ENCODE measurements at regions not wholly inside any gene's neighbourhood (a gene's known extent, or its start where the extent isn't known, plus 50 kb on each side); places are given as distances from the start of the nearest gene placed in this dataset.

GRCh38 chr17:77809814-77810213 lies 148.7 kb upstream of the TNRC6C start:
- no peak for DNase-seq

GRCh38 chr17:77810536-77810935 lies 148.0 kb upstream of the TNRC6C start:
- DNase-seq, result no peak

DNA sequence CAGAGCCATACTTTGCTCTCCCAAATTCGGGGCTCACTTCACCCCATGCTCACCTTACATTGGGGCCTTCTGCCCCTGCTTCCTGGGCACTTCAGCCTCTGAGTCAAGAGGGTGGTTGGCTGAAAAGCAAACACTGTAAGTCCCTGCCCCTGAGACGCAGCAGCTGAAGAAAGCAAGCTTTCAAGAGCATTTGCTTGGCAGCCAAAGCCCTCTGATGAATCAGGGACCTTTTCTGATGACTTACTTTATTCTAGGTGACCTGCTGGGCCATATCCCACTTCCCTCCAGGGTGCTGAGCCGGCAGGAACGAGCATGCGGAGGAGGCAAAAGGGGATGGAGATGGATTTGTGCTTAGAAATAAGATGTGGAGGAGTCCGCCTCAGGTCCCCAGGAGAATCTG lies 147.0 kb upstream of the TNRC6C start:
- no peak for DNase-seq

DNA sequence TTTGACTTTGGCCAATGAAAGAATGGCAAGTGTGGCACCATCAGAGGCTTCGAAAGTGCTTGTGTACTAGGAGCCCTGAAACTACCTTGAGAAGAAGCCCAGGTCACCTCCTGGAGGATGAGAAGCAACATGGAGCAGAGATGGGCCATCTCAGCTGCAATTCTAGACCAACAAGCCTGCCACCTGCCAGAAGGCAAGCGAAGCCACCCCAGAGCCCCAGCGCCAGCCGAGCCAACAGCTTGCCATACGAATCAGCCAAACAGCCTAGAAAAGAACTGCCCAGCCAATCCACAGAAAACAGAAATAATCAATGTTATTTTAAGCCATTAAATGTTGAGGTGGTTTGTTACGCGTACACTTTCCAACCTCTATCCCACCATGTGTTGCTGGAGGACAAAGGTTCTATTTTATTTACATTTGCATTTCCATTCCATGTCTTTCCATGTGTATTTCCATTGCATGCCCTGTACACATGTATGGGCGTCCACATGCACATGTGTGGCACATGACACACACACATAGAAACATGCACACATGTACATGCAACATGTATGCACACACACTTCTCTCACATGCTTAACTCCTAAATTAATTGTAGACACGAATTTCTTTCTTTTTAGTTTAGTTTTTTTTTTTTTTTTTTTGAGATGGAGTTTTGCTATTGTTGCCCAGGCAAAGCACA lies 144.3 kb upstream of the TNRC6C start:
- DNase-seq, result no peak

- DNase-seq, result no peak
These were observed 143.2 kb upstream of the TNRC6C start for GRCh38 chr17:77815127-77815905.

DNA sequence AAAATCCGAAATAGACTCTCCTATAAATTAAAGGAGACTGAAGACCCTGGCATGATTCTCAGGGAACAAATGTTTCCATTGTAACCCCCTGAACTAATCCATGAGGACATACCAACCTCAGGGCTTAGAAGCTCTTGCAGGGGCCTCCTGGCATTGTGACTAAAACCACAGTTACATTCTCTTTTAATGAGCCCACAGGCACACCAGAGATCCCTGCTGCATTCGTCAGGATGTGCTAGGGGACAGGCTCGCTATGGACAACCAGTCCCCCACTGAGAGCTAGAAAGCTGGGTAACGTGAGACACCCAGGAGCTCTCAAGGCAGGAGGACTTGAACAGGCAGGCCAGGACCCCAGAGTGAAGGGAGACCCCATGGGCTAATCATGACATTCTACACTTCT lies 140.6 kb upstream of the TNRC6C start:
- no peak for DNase-seq

DNA sequence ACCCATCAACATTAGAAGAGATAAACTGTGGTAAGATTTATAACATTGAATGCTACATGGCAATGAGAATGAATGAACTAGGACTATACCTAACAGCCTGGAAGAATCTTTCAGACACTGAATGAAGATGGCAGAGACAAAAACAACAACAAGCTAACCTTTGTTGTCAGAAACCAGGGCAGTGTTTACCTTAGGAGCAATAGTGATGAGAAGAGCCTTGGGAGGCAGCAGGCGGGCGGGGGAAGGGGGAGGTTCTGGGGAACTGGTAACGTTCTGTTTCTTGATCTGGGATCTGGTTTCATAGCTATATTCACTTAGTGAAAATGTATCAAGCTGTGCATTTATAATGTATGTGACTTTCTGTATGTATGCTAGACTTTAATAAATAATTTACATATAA lies 139.0 kb upstream of the TNRC6C start:
- no peak for DNase-seq

DNA sequence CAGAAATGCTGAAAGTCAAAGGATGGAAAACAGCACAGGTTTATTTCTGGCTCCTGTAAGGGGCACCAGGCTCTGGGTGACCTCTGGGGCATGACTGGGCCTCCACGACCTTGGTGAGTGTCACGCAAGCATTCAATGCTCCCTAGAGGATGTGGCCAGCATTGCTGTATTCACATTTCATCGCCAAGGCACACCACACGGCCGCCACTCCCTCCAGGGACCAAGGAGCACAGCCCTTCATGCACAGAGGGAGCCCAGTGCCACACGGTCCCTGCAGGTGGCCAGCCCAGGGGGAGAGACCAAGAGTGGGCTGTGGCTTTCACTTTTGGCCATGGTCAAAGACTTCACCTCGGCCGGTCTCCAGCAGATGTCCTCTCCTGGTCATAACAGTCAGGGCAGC lies 137.4 kb upstream of the TNRC6C start:
- peak; percentile 51 for DNase-seq

- DNase-seq, result no peak
These were observed 136.0 kb upstream of the TNRC6C start for GRCh38 chr17:77822302-77823030.

GRCh38 chr17:77824102-77824779 lies 134.3 kb upstream of the TNRC6C start:
- DNase-seq, result no peak

DNA sequence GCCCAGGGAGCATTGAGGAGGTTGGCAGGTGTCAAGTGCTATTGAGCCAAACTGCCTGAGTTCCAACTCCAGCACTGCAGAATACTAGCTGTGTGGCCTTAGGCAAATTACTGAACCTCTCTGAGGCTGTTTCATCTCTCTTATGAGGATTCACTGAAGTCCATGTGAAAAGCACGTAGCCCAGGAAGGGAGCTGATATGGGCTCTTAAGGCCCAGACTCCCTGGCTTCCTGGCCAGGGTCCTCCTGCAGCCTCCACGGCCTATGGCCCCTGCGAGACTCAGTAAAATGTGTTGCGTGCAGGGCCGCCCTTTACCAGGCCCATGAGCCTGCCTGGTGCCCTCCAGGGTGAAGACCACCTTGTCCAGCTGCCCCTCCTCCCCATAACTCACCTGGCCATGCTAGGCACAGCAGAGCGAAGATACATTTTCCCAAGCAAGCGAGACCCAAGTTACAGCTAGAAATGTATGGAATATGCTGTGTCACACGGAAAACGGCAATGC lies 133.7 kb upstream of the TNRC6C start:
- DNase-seq, result no peak

DNA sequence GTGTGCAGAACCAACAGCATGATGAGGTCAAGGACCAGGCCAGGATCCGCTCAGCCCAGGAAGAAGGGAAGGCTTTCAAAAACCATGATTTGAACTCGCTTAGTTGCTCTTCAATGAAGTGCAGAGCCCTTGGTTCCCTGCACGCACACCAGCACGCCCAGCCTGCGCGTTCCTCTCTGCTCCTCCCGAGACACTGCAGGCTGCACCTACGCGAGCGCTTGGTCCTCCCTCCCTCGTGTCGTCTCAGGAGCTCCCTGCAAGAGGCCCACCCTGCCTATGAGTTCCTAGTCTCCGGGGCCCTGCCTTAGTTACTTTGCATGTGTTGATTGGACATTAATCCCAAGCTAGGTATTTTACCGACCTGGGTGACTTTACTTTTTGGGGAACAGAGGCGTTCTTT lies 132.9 kb upstream of the TNRC6C start:
- DNase-seq, result no peak

DNA sequence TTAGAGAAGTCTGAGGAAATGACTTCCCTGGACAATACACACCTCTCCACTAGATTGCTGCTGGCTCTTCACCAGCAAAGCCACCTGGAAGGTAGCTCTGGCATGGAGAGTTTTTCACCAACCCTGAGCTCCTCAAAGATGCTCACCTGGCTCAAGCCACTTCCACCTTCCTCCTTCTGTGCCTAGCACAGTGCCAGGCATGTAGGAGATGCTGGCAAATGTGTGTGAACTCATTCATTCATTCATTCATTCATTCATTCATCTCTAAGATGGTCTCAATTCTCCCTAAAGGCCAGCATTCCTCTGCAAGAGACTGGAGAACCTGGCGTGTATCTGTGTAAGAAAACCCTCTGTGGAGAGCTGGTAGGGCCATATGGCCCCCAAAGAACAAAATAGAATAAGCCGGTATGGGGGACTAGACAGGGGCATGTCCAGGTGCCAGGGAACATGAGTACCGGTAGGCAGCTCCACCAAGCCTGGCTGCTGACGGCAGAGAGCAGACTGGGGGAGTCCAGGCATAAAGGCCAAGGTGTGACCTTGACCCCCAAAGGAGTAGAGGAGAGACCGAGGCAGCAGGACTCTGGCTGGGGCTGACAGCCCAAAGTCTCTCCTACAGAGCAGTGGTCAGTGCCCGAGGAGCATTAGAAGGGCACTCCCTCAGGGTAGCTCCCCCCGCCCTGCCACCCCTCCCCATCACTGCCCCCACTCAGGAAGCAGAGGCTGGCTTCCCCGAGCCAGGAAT lies 132.2 kb upstream of the TNRC6C start:
- DNase-seq, result no peak

DNA sequence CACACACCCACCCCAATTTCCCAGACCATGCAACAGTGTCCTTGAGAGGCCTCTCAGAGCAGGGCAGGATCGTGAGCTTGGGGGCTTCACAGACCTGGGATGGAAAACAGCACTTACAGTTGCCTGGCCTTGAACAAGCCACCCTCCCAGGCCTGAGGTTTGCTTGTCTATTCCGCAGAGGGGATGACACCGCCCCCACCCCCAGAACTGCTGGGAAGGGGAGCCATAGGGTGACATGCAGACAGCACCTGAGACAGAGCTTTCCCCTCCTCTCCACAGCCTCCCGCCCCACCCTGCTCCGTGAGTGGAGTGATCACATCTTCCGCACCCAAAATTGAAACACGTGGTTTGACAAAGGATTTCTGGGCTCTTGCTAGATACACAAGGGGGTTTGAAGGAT lies 131.5 kb upstream of the TNRC6C start:
- DNase-seq, result no peak

- no peak for DNase-seq
These were observed 131.0 kb upstream of the TNRC6C start for GRCh38 chr17:77827511-77827910.

DNA sequence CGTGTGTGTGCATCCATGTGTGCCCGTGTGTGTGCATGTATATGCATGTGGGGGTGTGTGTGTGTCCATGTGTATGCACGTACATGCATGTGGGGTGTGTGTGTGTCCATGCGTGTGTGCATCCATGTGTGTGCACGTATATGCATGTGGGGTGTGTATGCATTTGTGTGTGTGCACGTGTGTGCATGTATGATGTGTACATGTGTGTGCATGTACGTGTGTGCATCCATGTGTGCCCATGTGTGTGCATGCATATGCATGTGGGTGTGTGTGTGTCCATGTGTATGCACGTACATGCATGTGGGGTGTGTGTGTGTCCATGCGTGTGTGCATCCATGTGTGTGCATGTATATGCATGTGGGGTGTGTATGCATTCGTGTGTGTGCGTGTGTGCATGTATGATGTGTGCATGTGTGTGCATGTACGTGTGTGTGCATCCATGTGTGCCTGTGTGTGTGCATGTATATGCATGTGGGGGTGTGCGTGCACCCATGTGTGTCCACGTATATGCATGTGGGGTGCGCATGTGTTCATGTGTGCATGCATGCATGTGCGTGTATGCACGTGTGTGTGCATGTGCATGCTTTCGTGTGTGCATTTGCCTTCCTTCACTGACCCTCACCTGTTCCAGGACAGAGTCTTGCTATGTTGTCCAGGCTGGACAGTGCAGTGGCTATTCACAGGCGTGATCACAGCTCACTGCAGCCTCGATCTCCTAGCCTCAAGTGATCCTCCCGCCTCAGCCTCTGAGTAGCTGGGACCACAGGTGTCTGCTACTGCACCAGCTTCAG lies 129.6 kb upstream of the TNRC6C start:
- DNase-seq, result no peak

GRCh38 chr17:77829843-77830799 lies 128.4 kb upstream of the TNRC6C start:
- DNase-seq, result peak; percentile 45

DNA sequence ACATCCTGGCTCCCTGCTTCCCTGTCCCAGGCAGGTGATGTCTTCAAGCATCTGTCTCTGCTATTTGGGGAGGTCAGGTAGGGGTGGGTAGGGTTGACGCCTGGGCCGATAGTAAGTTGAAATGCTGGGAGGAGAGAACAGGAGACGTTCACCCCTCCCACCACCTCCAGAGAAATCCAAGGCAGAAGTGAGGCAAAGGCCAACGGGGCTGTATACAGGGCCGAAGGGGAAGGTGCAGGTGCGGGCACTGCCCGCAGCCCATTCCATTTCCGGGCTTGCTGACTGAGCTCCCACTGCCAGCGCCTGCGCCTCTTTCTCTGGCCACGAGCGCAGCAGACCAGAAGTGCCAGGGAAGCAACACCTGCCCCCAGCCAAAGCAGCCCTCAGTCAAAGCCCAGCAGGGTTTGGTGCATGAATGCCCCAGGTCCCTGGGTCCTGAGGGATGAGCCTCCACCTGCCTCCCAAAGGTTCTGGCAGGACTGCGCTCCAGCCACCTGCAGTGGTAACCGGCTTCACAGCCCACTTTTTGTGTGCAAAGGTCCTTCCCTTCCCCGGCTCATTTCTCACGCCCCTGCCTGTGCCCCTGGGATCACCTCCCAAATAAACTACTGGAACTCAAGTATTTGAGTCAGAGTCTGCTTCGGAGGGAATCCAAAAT lies 127.6 kb upstream of the TNRC6C start:
- no peak for DNase-seq

DNA sequence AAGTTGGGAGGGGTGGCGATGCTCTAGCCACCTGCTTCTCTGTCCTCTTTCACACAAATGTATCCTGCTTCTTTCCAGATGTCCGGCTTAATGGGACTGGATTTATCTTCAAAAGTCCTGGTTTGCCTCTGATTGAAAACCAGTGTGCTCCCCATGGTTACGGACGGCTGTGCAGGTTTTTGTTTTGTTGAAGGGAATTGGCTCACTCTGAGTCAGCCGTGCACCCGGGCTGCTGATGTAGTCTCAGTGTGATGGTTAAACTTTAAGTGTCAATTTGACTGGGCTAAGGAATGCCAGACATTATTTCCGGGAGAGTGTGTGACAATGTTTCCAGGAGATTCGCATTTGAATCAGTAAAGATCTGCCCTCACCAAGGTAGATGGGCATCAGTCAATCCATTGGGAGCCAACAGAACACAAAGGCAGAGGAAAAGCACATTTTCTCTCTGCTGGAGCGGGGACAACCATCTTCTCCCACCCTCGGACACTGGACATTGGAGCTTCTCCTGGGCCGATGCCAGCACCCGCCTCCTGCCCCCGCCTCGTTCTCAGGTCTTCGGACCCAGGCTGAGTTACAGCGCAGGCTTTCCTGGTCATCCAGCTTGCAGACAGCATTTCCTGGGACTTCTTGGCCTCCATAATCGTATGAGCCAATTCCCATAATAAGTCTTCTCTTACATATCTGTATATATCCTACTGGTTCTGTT lies 126.9 kb upstream of the TNRC6C start:
- no peak for DNase-seq
